Esophagus muscularis mucosa (tissue), 4 donors: ENCODE measurements at regions not wholly inside any gene's neighbourhood (a gene's known extent, or its start where the extent isn't known, plus 50 kb on each side); places are given as distances from the start of the nearest gene placed in this dataset.
"Not testable (repeated sequence)": the region's sequence is repeated elsewhere in the genome, so short reads cannot be mapped to it uniquely, and the experiment has no call there.

ENCODE experiments used
- EP300 ChIP-seq: sonication (generic); formaldehyde crosslinking; IDR thresholded peaks from one replicate; pipeline ENCODE4 v1.6.1; 2017; ENCODE audit warnings: antibody characterized with exemption
- POLR2A ChIP-seq: fragments of 450-650 bp; IDR thresholded peaks from one replicate; pipeline ENCODE4 v1.6.1; 2017; ENCODE audit warnings: antibody characterized with exemption, moderate library complexity, mild to moderate bottlenecking, low read depth
- POLR2AphosphoS5 ChIP-seq, 2 donors: sonication (generic); formaldehyde crosslinking; IDR thresholded peaks; one replicate each; pipeline ENCODE4 v1.6.1; 2017; ENCODE audit warnings: antibody characterized with exemption in 2 of 2
- TF ChIP-seq, protein P1 (sequence below), 3 experiments: fragments of 200-600 bp in 2 of 3; fragments of 450-650 bp in 1 of 3; sonication (generic) in 2 of 3; IDR thresholded peaks; one replicate each; pipeline ENCODE4 v1.5.1; 2017 to 2019; ENCODE audit warnings: antibody characterized with exemption in 3 of 3, mild to moderate bottlenecking in 2 of 3, moderate library complexity in 1 of 3

DNA sequence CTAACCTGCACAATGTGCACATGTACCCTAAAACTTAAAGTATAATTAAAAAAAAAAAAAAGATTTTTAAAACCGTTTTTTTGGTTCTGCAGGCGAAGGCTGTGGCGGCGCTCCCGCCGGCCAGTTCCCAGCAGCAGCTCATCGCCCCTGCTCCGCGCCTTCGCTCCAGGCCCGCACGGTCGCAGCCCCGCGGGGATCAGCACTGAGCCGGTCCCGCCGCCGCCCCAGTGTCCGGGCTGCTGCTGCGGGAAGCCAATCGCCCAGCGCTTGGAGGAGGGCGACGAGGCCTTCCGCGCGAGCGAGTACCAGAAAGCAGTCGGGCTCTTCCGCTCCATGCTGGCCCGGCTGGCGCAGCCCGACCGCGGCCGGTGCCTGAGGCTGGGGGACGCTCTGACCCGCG lies 572.8 kb downstream of the TUBA3C start:
- TF ChIP-seq, protein P1, sequence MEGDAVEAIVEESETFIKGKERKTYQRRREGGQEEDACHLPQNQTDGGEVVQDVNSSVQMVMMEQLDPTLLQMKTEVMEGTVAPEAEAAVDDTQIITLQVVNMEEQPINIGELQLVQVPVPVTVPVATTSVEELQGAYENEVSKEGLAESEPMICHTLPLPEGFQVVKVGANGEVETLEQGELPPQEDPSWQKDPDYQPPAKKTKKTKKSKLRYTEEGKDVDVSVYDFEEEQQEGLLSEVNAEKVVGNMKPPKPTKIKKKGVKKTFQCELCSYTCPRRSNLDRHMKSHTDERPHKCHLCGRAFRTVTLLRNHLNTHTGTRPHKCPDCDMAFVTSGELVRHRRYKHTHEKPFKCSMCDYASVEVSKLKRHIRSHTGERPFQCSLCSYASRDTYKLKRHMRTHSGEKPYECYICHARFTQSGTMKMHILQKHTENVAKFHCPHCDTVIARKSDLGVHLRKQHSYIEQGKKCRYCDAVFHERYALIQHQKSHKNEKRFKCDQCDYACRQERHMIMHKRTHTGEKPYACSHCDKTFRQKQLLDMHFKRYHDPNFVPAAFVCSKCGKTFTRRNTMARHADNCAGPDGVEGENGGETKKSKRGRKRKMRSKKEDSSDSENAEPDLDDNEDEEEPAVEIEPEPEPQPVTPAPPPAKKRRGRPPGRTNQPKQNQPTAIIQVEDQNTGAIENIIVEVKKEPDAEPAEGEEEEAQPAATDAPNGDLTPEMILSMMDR (IDR thresholded peaks at IDR 0.05): not testable (repeated sequence)
- not testable (repeated sequence) for TF ChIP-seq EP300; POLR2AphosphoS5 (IDR thresholded peaks at IDR 0.05); POLR2A
